ENCODE measurements at regions not wholly inside any gene's neighbourhood (a gene's known extent, or its start where the extent isn't known, plus 50 kb on each side); places are given as distances from the start of the nearest gene placed in this dataset.

- TF ChIP-seq ZNF423 (tag by site-specific recombination; IDR thresholded peaks at IDR 0.05) (0 out of 2 replicates have a peak, but pooled peaks have one; percentile 34), ZNF529 (tag by site-specific recombination; IDR thresholded peaks at IDR 0.05; ENCODE audit: insufficient replicate concordance) (no peak), ZBTB10 (tag by site-specific recombination; IDR thresholded peaks at IDR 0.05) (no peak), GFI1B (tag by site-specific recombination; IDR thresholded peaks at IDR 0.05) (peak; percentile 74), KLF10 (tag by site-specific recombination; IDR thresholded peaks at IDR 0.05) (peak; percentile 22; the same call in 1 of the 2 replicates), FEZF1 (tag by site-specific recombination; IDR thresholded peaks at IDR 0.05) (0 out of 2 replicates have a peak, but pooled peaks have one; percentile 23), ZNF561 (tag by site-specific recombination; IDR thresholded peaks at IDR 0.05; ENCODE audit: borderline replicate concordance) (peak; percentile 47; the same call in 1 of the 2 replicates), ZNF416 (tag by site-specific recombination; IDR thresholded peaks at IDR 0.05) (no peak), ZFHX2 (tag by site-specific recombination; conservative IDR thresholded peaks at IDR 0.05) (peak; percentile 66), PRDM4 (tag by site-specific recombination; IDR thresholded peaks at IDR 0.05) (peak; percentile 87), ZNF248 (tag by site-specific recombination; IDR thresholded peaks at IDR 0.05) (no peak), ZNF335 (tag by site-specific recombination; conservative IDR thresholded peaks at IDR 0.05) (0 out of 2 replicates have a peak, but pooled peaks have one; percentile 21), ZNF571 (tag by site-specific recombination; IDR thresholded peaks at IDR 0.05) (no peak), GLIS1 (tag by site-specific recombination; IDR thresholded peaks at IDR 0.05) (peak; percentile 57)
These were observed 298.7 kb downstream of the BAMBI start (continued) for GRCh38 chr10:28975891-28976531.

- Histone ChIP-seq H3K36me3 (ENCODE audit: control insufficient read depth in 2 of 2, insufficient read depth in 1 of 2, low read length in 2 of 2) (no peaks in the 10 kb centered on the region), H3K9me3 (ENCODE audit: control insufficient read depth, insufficient read depth, low read depth, low read length) (no peaks in the 10 kb centered on the region), H3K27ac (ENCODE audit: extremely low read depth, low read depth, low read length) (no peak overlapping the region), H3K4me1 (ENCODE audit: control insufficient read depth, insufficient read depth, low read length) (peaks cover 4% of the 10 kb centered on the region), H3K4me3 (ENCODE audit: low read depth, low read length) (no peak overlapping the region)
- POLR2A ChIA-PET: no interaction called here
- CTCF ChIA-PET: interaction anchor here (0.8 kb wide), 1 partner anchor 13 kb away, joined by 4 read pairs; no protein-coding TSS in a partner anchor
- peak; percentile 84 for TF ChIP-seq ZNF580 (tag by site-specific recombination; IDR thresholded peaks at IDR 0.05)
- TF ChIP-seq PBX3 (CRISPR knock-in tag; IDR thresholded peaks at IDR 0.05): no peak
- TF ChIP-seq ZNF280D (tag by site-specific recombination; IDR thresholded peaks at IDR 0.05): peak; percentile 92
- TF ChIP-seq ZNF146 (tag by site-specific recombination; IDR thresholded peaks at IDR 0.05): peak; percentile 99
These were observed 300.2 kb downstream of the BAMBI start for GRCh38 chr10:28977518-28977917.
